Stimulated activated CD4-positive, alpha-beta T cell treated with anti-CD3 and anti-CD28 coated beads, Interleukin-1b, Interleukin-23, amount 100 ng/mL, for 4 hours (primary cell): ENCODE measurements at regions not wholly inside any gene's neighbourhood (a gene's known extent, or its start where the extent isn't known, plus 50 kb on each side); places are given as distances from the start of the nearest gene placed in this dataset.
A peak's percentile ranks its signal among the peaks of the same experiment; 100 is the strongest.
"Not testable (repeated sequence)": the region's sequence is repeated elsewhere in the genome, so short reads cannot be mapped to it uniquely, and the experiment has no call there.

Experiments used
- DNase-seq, 2 donors: peaks; one replicate each; pipeline ENCODE4 v3.0.0-alpha.2; 2020; ENCODE audit warnings: low read depth in 2 of 2

- DNase-seq: no peak
Measured at GRCh38 chr13:40039061-40039460, 383.6 kb downstream of the COG6 start.

GRCh38 chr13:40042991-40043390 is 387.5 kb downstream of the COG6 start:
- DNase-seq: no peak

- DNase-seq: no peak
Measured at GRCh38 chr13:40043764-40044163, 388.3 kb downstream of the COG6 start.

GRCh38 chr13:40047322-40047771 is 391.9 kb downstream of the COG6 start:
- DNase-seq: no peak

GRCh38 chr13:40048551-40048950 is 393.1 kb downstream of the COG6 start:
- no peak for DNase-seq

- DNase-seq: no peak
Measured at GRCh38 chr13:40052954-40053353, 397.5 kb downstream of the COG6 start.

GRCh38 chr13:40053401-40053800 is 397.9 kb downstream of the COG6 start:
- no peak for DNase-seq

GRCh38 chr13:40054422-40054821 is 399.0 kb downstream of the COG6 start:
- not testable (repeated sequence) for DNase-seq

- no peak for DNase-seq
Measured at GRCh38 chr13:40056898-40057619, 401.6 kb downstream of the COG6 start.

- DNase-seq: no peak
Measured at GRCh38 chr13:40058757-40059236, 403.3 kb downstream of the COG6 start.

- no peak for DNase-seq
Measured at GRCh38 chr13:40059540-40060232, 404.2 kb downstream of the COG6 start.

- DNase-seq: peak in 1 of 2 donors; percentile 23
Measured at GRCh38 chr13:40060296-40061007, 405.0 kb downstream of the COG6 start.

- DNase-seq: no peak
Measured at GRCh38 chr13:40061466-40062450, 406.3 kb downstream of the COG6 start.

GRCh38 chr13:40063278-40063698 is 407.8 kb downstream of the COG6 start:
- no peak for DNase-seq

- no peak for DNase-seq
Measured at GRCh38 chr13:40063703-40064102, 408.2 kb downstream of the COG6 start.

- no peak for DNase-seq
Measured at GRCh38 chr13:40064154-40065097, 409.0 kb downstream of the COG6 start.

GRCh38 chr13:40069173-40070044 is 413.9 kb downstream of the COG6 start:
- DNase-seq: peak; percentile 64 to 73

- DNase-seq: no peak
Measured at GRCh38 chr13:40070357-40070756, 414.9 kb downstream of the COG6 start.

GRCh38 chr13:40072663-40073120 is 417.2 kb downstream of the COG6 start:
- DNase-seq: no peak
